MCF 10A (cell line): ENCODE measurements at regions not wholly inside any gene's neighbourhood (a gene's known extent, or its start where the extent isn't known, plus 50 kb on each side); places are given as distances from the start of the nearest gene placed in this dataset.

Experiments
- BruUV-seq: library from RNA; stranded (reverse); fragments of 400-500 nt; replicated peaks from 2 replicates; lab custom pipeline; 2021; lab: Mats Ljungman, UMichigan
- CTCF ChIA-PET: fragments of 300-600 bp; sonication (Branson Sonifier 250); formaldehyde crosslinking; extraction: SDS; loops from one replicate; lab custom pipeline; 2021; ENCODE audit warnings: antibody characterized with exemption, inconsistent platforms; lab: Yijun Ruan, JAX
- POLR2A ChIA-PET: fragments of 300-600, 350-650 bp; sonication (Branson Sonifier 250); formaldehyde crosslinking; extraction: SDS; loops from one replicate; lab custom pipeline; 2020; ENCODE audit warnings: antibody characterized with exemption, inconsistent platforms; lab: Yijun Ruan, JAX
- DNase-seq: peaks from one replicate; pipeline ENCODE4 v3.0.0-alpha.2; 2018; ENCODE audit not compliant: unreplicated experiment
- H3K27ac Mint-ChIP-seq: one replicate; pipeline ENCODE4 v1.8.0; 2022; ENCODE audit warnings: mild to moderate bottlenecking, low read depth, mixed read lengths; ENCODE audit not compliant: unreplicated experiment
- H3K27me3 Mint-ChIP-seq: one replicate; pipeline ENCODE4 v1.8.0; 2022; ENCODE audit warnings: mixed read lengths; ENCODE audit not compliant: insufficient read depth, unreplicated experiment
- H3K36me3 Mint-ChIP-seq: one replicate; pipeline ENCODE4 v1.8.0; 2022; ENCODE audit warnings: mild to moderate bottlenecking, moderate library complexity, mixed read lengths; ENCODE audit not compliant: insufficient read depth, unreplicated experiment
- H3K4me1 Mint-ChIP-seq: one replicate; pipeline ENCODE4 v1.8.0; 2022; ENCODE audit warnings: mixed read lengths; ENCODE audit not compliant: insufficient read depth, unreplicated experiment
- H3K4me3 Mint-ChIP-seq: one replicate; pipeline ENCODE4 v1.8.0; 2022; ENCODE audit warnings: mild to moderate bottlenecking, moderate library complexity, mixed read lengths; ENCODE audit not compliant: unreplicated experiment
- H3K9me3 Mint-ChIP-seq: one replicate; pipeline ENCODE4 v1.8.0; 2022; ENCODE audit warnings: mixed read lengths; ENCODE audit not compliant: unreplicated experiment
- intact Hi-C: fragments of 100-400 bp; cut with micrococcal nuclease; formaldehyde crosslinking; loops from 2 replicates; pipeline ENCODE4 v1.14.1; 2022
- TF ChIP-seq, protein P1 (sequence below): fragments of 200-600 bp; IDR thresholded peaks from one replicate; pipeline ENCODE4 v1.8.0; 2022; ENCODE audit warnings: antibody characterized with exemption, mild to moderate bottlenecking; ENCODE audit not compliant: unreplicated experiment

DNA sequence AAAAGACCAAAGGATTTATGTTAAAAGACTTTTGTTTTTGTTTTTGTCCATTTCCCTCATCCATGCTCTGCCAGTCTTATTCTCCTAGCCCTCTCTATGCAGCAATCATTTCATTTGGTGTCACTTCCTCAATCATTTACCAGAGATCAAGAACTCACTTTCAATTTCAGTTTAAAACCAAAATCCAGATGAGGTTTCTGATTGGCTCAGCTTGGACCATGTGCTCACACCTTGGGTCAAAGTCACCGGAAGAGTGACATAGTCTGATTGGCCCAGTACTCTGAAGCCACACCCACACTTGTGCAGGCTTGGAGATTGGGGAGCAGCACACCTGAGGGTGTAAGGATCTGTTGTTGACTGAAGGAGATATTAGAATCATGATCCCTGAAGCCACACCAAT lies 79.6 kb downstream of the TLR4 start:
- intact Hi-C loops = no loop called here
- ChIA-PET POLR2A (no interaction called here), CTCF (interaction anchor here (1.2 to 1.3 kb wide), 2 partner anchors 14 to 1580 kb away, joined by 3 to 5 read pairs; no protein-coding TSS in a partner anchor)
- TF ChIP-seq, protein P1, sequence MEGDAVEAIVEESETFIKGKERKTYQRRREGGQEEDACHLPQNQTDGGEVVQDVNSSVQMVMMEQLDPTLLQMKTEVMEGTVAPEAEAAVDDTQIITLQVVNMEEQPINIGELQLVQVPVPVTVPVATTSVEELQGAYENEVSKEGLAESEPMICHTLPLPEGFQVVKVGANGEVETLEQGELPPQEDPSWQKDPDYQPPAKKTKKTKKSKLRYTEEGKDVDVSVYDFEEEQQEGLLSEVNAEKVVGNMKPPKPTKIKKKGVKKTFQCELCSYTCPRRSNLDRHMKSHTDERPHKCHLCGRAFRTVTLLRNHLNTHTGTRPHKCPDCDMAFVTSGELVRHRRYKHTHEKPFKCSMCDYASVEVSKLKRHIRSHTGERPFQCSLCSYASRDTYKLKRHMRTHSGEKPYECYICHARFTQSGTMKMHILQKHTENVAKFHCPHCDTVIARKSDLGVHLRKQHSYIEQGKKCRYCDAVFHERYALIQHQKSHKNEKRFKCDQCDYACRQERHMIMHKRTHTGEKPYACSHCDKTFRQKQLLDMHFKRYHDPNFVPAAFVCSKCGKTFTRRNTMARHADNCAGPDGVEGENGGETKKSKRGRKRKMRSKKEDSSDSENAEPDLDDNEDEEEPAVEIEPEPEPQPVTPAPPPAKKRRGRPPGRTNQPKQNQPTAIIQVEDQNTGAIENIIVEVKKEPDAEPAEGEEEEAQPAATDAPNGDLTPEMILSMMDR = no peak
- BruUV-seq = no TSS peak
- no peak overlapping the region for H3K27ac Mint-ChIP-seq
- no peak overlapping the region for H3K4me3 Mint-ChIP-seq
- peaks cover 18% of the 10 kb centered on the region for H3K9me3 Mint-ChIP-seq
- no peak for DNase-seq
- no peaks in the 10 kb centered on the region for H3K4me1 Mint-ChIP-seq
- H3K27me3 Mint-ChIP-seq = no peaks in the 10 kb centered on the region
- no peaks in the 10 kb centered on the region for H3K36me3 Mint-ChIP-seq

DNA sequence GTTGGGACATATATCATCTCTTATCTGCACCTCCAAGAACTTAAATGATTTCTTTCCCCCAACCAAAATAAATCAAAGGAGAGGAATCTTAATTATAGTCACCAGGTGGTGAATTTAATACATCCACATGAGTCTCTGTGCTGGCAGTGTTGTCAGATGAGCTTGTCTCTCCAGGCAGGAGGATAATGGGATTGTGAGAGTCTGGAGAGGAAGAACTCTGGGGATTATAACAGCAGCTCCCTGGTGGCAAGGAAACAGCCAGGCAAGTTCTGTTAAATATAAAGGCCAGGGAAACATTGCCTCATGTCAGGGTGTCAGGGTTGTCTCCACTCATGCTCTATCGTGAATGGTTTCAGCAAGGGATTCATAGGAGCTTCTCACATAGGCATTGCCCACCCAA lies 80.8 kb downstream of the TLR4 start:
- H3K4me1 Mint-ChIP-seq = no peaks in the 10 kb centered on the region
- TF ChIP-seq, protein P1 = no peak
- H3K9me3 Mint-ChIP-seq = peaks cover 18% of the 10 kb centered on the region
- POLR2A ChIA-PET = no interaction called here
- no peaks in the 10 kb centered on the region for H3K36me3 Mint-ChIP-seq
- no TSS peak for BruUV-seq
- intact Hi-C loops = no loop called here
- H3K27me3 Mint-ChIP-seq = no peaks in the 10 kb centered on the region
- DNase-seq = no peak
- H3K27ac Mint-ChIP-seq = no peak overlapping the region
- CTCF ChIA-PET = interaction anchor here (0.5 to 1.2 kb wide), 2 partner anchors 12 to 17 kb away, joined by 3 to 5 read pairs; no protein-coding TSS in a partner anchor
- no peak overlapping the region for H3K4me3 Mint-ChIP-seq

DNA sequence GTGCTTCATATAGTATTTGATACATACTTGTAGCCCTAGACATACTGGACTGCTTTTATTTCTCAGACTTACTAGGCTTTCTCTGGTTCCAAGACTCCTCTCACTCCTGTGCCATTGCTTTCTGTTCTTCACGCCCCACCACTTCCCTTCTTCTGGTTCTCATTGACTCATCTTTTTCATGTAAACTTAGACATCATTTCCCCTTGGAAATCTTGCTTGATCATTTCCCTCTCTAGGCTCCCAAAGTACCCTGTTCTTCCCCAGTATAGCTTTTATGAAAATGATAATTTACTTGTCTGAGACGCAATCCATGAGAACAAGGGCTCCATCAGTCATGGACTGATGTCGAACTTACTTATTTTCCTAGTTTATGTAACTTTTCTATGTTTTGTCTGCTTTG lies 83.5 kb downstream of the TLR4 start:
- BruUV-seq = no TSS peak
- Mint-ChIP-seq H3K27me3 (no peaks in the 10 kb centered on the region), H3K9me3 (peaks cover 18% of the 10 kb centered on the region), H3K27ac (no peak overlapping the region), H3K36me3 (no peaks in the 10 kb centered on the region), H3K4me3 (no peak overlapping the region), H3K4me1 (no peaks in the 10 kb centered on the region)
- intact Hi-C loops = no loop called here
- TF ChIP-seq, protein P1 = no peak
- CTCF ChIA-PET = interaction anchor here (0.6 to 1.5 kb wide), 2 partner anchors 9 to 146 kb away, joined by 3 read pairs; no protein-coding TSS in a partner anchor
- POLR2A ChIA-PET = no interaction called here
- DNase-seq = no peak

DNA sequence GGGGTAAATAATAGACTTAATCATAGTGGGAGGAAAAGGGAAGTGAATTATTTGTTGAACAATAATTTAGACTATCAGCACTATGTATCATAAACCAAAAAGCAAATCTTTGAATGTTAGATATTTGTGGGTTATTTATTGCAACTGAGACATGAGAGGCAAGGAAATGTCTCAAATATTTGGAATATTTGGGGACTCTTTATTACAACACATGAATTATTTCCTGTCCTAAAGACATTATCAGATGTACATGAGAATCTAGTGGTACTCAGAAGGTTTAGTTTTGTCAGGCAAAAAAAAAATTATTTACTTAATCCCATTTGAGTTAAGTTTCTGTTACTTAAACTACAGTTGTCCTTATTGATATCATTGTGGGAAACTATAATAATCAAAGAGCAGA lies 91.1 kb downstream of the TLR4 start:
- POLR2A ChIA-PET = no interaction called here

More for the DNA sequence above, 91.1 kb downstream of the TLR4 start:
- no TSS peak for BruUV-seq
- Mint-ChIP-seq H3K27ac (no peak overlapping the region), H3K9me3 (peaks cover 31% of the 10 kb centered on the region), H3K4me3 (no peak overlapping the region), H3K27me3 (no peaks in the 10 kb centered on the region), H3K36me3 (no peaks in the 10 kb centered on the region), H3K4me1 (no peaks in the 10 kb centered on the region)
- intact Hi-C loops = no loop called here
- CTCF ChIA-PET = no interaction called here
- no peak for DNase-seq
- TF ChIP-seq, protein P1 = no peak
